H1 (cell line): ENCODE measurements at regions not wholly inside any gene's neighbourhood (a gene's known extent, or its start where the extent isn't known, plus 50 kb on each side); places are given as distances from the start of the nearest gene placed in this dataset.

Experiments
- CTCF ChIA-PET: fragments of 300-600 bp; sonication (Branson Sonifier 250); formaldehyde crosslinking; loops from one replicate; lab custom pipeline; 2021; ENCODE audit not compliant: partially characterized antibody; lab: Charles Lee
- POLR2A ChIA-PET: fragments of 300-600 bp; sonication (Branson Sonifier 250); formaldehyde crosslinking; loops from one replicate; lab custom pipeline; 2021; ENCODE audit warnings: inconsistent platforms; ENCODE audit not compliant: partially characterized antibody; lab: Charles Lee
- DNase-seq, 2 experiments: peaks; one replicate each; pipeline versions ENCODE4 v3.0.0 to v3.0.0-alpha.2; 2010 to 2022; ENCODE audit warnings: low spot score in 2 of 2, low read depth in 1 of 2, mixed read lengths in 1 of 2
- FAIRE-seq: peaks from 2 replicates; lab custom pipeline; 2011; peaks lifted over from hg19 to GRCh38; lab: Jason Lieb, UNC
- H2AFZ ChIP-seq: 2 replicates; pipeline ENCODE4 v1.8.1; 2012; ENCODE audit warnings: low read length, inconsistent platforms
- H2AK5ac ChIP-seq: 2 replicates; pipeline ENCODE4 v1.6.1; 2013; ENCODE audit warnings: low read depth, low read length
- H2BK120ac ChIP-seq: replicated peaks from 2 replicates; pipeline ENCODE3; 2013; ENCODE audit warnings: low read depth, low read length, inconsistent platforms
- H2BK12ac ChIP-seq: 2 replicates; pipeline ENCODE4 v1.6.1; 2013; ENCODE audit warnings: low read depth, low read length
- H2BK15ac ChIP-seq: 2 replicates; pipeline ENCODE4 v1.6.1; 2013; ENCODE audit warnings: low read length
- H2BK20ac ChIP-seq: 2 replicates; pipeline ENCODE4 v1.6.1; 2013; ENCODE audit warnings: low read length
- H2BK5ac ChIP-seq: 2 replicates; pipeline ENCODE4 v1.6.1; 2013; ENCODE audit warnings: low read depth, low read length
- H3K14ac ChIP-seq: 2 replicates; pipeline ENCODE4 v1.6.1; 2013; ENCODE audit warnings: inconsistent platforms; ENCODE audit not compliant: insufficient read length
- H3K18ac ChIP-seq: 2 replicates; pipeline ENCODE4 v1.6.1; 2013; ENCODE audit warnings: low read length; ENCODE audit errors: extremely low read depth
- H3K23ac ChIP-seq: 2 replicates; pipeline ENCODE4 v1.6.1; 2013; ENCODE audit warnings: inconsistent platforms; ENCODE audit not compliant: insufficient read length
- H3K23me2 ChIP-seq: 2 replicates; pipeline ENCODE4 v1.6.1; 2013; ENCODE audit warnings: low read depth, low read length
- H3K27ac ChIP-seq: 2 replicates; pipeline ENCODE4 v1.6.1; 2011; ENCODE audit warnings: low read depth, low read length, inconsistent platforms
- H3K27me3 ChIP-seq, 4 experiments: replicated peaks in 1 of 4; 1 replicate in 1 of 4; 2 replicates in 3 of 4; pipeline versions ENCODE4 v1.6.1 to v1.8.1; 2011 to 2013; ENCODE audit warnings: low read length in 3 of 4, mild to moderate bottlenecking in 3 of 4, inconsistent platforms in 2 of 4, mixed read lengths in 2 of 4, moderate library complexity in 1 of 4; ENCODE audit not compliant: control insufficient read depth in 3 of 4, insufficient read depth in 3 of 4; ENCODE audit errors: extremely low read depth in 1 of 4
- H3K36me3 ChIP-seq, 4 experiments: 2 replicates each; pipeline versions ENCODE4 v1.6.1 to v1.8.1; 2011 to 2013; ENCODE audit warnings: mild to moderate bottlenecking in 4 of 4, low read length in 3 of 4, moderate library complexity in 2 of 4, control low read depth in 1 of 4, inconsistent platforms in 1 of 4; ENCODE audit not compliant: insufficient read depth in 4 of 4, control insufficient read depth in 2 of 4
- H3K4ac ChIP-seq: replicated peaks from 2 replicates; pipeline ENCODE3; 2013; ENCODE audit warnings: low read length, low read depth, mixed read lengths, inconsistent platforms; ENCODE audit not compliant: insufficient read length
- H3K4me1 ChIP-seq, 4 experiments: replicated peaks in 1 of 4; 1 replicate in 1 of 4; 2 replicates in 3 of 4; pipeline versions ENCODE4 v1.6.1 to v1.8.1; 2011 to 2013; ENCODE audit warnings: low read length in 3 of 4, inconsistent platforms in 2 of 4, mixed read lengths in 1 of 4; ENCODE audit not compliant: insufficient read depth in 4 of 4, control insufficient read depth in 3 of 4
- H3K4me2 ChIP-seq, 2 experiments: 2 replicates each; pipeline versions ENCODE4 v1.6.1 to v1.8.1; 2011 to 2013; ENCODE audit warnings: low read depth in 2 of 2, low read length in 2 of 2, control low read depth in 1 of 2, inconsistent platforms in 1 of 2, mild to moderate bottlenecking in 1 of 2; ENCODE audit not compliant: insufficient read depth in 1 of 2
- H3K4me3 ChIP-seq, 4 experiments: fragments of 200-600, 300-600 bp in 1 of 4; sonication (generic), shearing (Covaris generic), sonication (Bioruptor Twin) in 1 of 4; 2 replicates each; pipeline versions ENCODE4 v1.5.1 to v1.8.1; 2011 to 2016; ENCODE audit warnings: low read length in 4 of 4, low read depth in 3 of 4, control low read depth in 2 of 4, inconsistent platforms in 2 of 4, mild to moderate bottlenecking in 2 of 4, mixed read lengths in 1 of 4, moderate library complexity in 1 of 4; ENCODE audit not compliant: insufficient read depth in 2 of 4; ENCODE audit errors: extremely low read depth in 1 of 4
- H3K56ac ChIP-seq: replicated peaks from 2 replicates; pipeline ENCODE3; 2013; ENCODE audit warnings: low read depth, mild to moderate bottlenecking, mixed read lengths, low read length, inconsistent platforms; ENCODE audit not compliant: insufficient read length
- H3K79me1 ChIP-seq: 2 replicates; pipeline ENCODE4 v1.6.1; 2013; ENCODE audit warnings: low read depth, low read length, control low read depth
- H3K79me2 ChIP-seq, 2 experiments: 2 replicates each; pipeline versions ENCODE4 v1.6.1 to v1.8.1; 2012 to 2013; ENCODE audit warnings: low read length in 2 of 2, mild to moderate bottlenecking in 2 of 2, inconsistent platforms in 1 of 2; ENCODE audit not compliant: insufficient read depth in 2 of 2, control insufficient read depth in 1 of 2
- H3K9ac ChIP-seq, 4 experiments: replicated peaks in 1 of 4; 1 replicate in 1 of 4; 2 replicates in 3 of 4; pipeline versions ENCODE4 v1.6.1 to v1.8.1; 2011 to 2013; ENCODE audit warnings: low read depth in 3 of 4, low read length in 3 of 4, control low read depth in 2 of 4, mild to moderate bottlenecking in 2 of 4, moderate library complexity in 2 of 4, inconsistent platforms in 1 of 4; ENCODE audit errors: extremely low read depth in 1 of 4
- H3K9me3 ChIP-seq, 2 experiments: 2 replicates each; pipeline versions ENCODE4 v1.6.1 to v1.8.1; 2012 to 2013; ENCODE audit warnings: mild to moderate bottlenecking in 2 of 2, moderate library complexity in 2 of 2, control low read depth in 1 of 2, inconsistent platforms in 1 of 2, low read depth in 1 of 2, low read length in 1 of 2, mixed read lengths in 1 of 2; ENCODE audit not compliant: insufficient read depth in 2 of 2
- H4K20me1 ChIP-seq, 2 experiments: replicated peaks in 1 of 2; 2 replicates each; pipeline versions ENCODE3 to v1.8.1; 2011 to 2013; ENCODE audit warnings: inconsistent platforms in 2 of 2, low read length in 2 of 2, mild to moderate bottlenecking in 1 of 2; ENCODE audit not compliant: insufficient read depth in 2 of 2, control insufficient read depth in 1 of 2
- H4K5ac ChIP-seq: 2 replicates; pipeline ENCODE4 v1.6.1; 2013; ENCODE audit warnings: low read length, low read depth, mixed read lengths, inconsistent platforms; ENCODE audit not compliant: insufficient read length
- H4K8ac ChIP-seq: 2 replicates; pipeline ENCODE4 v1.8.0; 2013; ENCODE audit warnings: mild to moderate bottlenecking, moderate library complexity, low read length, inconsistent platforms; ENCODE audit not compliant: insufficient read depth; ENCODE audit errors: extremely low read depth
- H4K91ac ChIP-seq: replicated peaks from 2 replicates; pipeline ENCODE3; 2013; ENCODE audit warnings: low read length, mixed read lengths, inconsistent platforms; ENCODE audit not compliant: insufficient read length
- E2F6 ChIP-seq: IDR thresholded peaks from 2 replicates; pipeline ENCODE4 v1.6.1; 2012; ENCODE audit warnings: inconsistent platforms
- KDM5A ChIP-seq: fragments of 200-600 bp; IDR thresholded peaks from 2 replicates; pipeline ENCODE4 v1.7.1; 2012; ENCODE audit warnings: mild to moderate bottlenecking, low read length, inconsistent platforms, mixed read lengths
- TBP ChIP-seq: IDR thresholded peaks from 2 replicates; pipeline ENCODE4 v1.6.1; 2011; ENCODE audit warnings: low read depth, low read length, improper control_type of control experiment
- WGBS, 2 experiments: shearing (Covaris generic) in 1 of 2; methylation state at CpG; one replicate each; pipeline versions ENCODE4 v1.1.6 to v1.1.7; 2013 to 2015; ENCODE audit warnings: low lambda C conversion rate in 2 of 2, mixed read lengths in 2 of 2, inconsistent platforms in 1 of 2, low coverage in 1 of 2, missing lambda C conversion rate in 1 of 2; ENCODE audit not compliant: insufficient replicate concordance in 2 of 2, insufficient coverage in 1 of 2, insufficient read length in 1 of 2; ENCODE audit errors: extremely low coverage in 1 of 2, missing lambda C conversion rate in 1 of 2; 5-methylcytosine and 5-hydroxymethylcytosine counted together
- TF ChIP-seq, protein P1 (sequence below), 3 experiments: IDR thresholded peaks; 1 replicate in 2 of 3; 2 replicates in 1 of 3; pipeline versions ENCODE4 v1.5.1 to v1.6.1; 2011; ENCODE audit warnings: low read length in 3 of 3, mild to moderate bottlenecking in 3 of 3, inconsistent platforms in 2 of 3, low read depth in 1 of 3, moderate library complexity in 1 of 3; ENCODE audit not compliant: insufficient read depth in 1 of 3; ENCODE audit errors: control extremely low read depth in 1 of 3

DNA sequence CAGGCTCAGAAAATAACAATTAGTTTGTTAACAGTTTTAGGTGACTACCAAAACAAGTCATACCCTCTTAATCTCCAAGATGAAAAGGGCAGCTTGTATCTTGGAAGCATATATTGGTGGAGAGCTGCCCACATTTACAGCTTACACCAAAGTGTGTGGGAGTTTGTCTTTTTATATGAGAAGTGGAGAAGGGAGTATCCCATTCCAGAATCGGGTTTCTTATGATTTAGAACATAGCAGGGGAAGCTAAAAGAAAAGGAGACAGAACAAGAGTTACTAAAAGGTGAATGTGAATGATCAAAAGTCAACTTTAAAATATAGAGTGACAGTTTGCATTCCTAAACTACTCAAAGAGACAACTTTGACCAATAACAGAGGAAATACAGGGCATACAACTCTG lies 338.6 kb upstream of the VWC2 start:
- POLR2A ChIA-PET = no interaction called here
- H2BK20ac ChIP-seq = no peak overlapping the region
- H3K79me1 ChIP-seq = no peaks in the 10 kb centered on the region
- no peak overlapping the region for H3K23ac ChIP-seq
- H2BK12ac ChIP-seq = no peak overlapping the region
- no peak overlapping the region for H3K4me2 ChIP-seq
- H2BK120ac ChIP-seq = no peak overlapping the region
- no peak overlapping the region for H4K91ac ChIP-seq
- H3K79me2 ChIP-seq = no peaks in the 10 kb centered on the region
- 87% methylated on average over 1 of the region's 1 CpG; no CpG with 5 or more reads in 1 of the 2 experiments for WGBS, 2 experiments
- no peak overlapping the region for H3K4me3 ChIP-seq
- H3K27ac ChIP-seq = no peak overlapping the region
- no peak overlapping the region for H3K4ac ChIP-seq
- H2AFZ ChIP-seq = no peak overlapping the region
- no peak overlapping the region for H2BK15ac ChIP-seq
- peaks cover 6% of the 10 kb centered on the region for H3K23me2 ChIP-seq
- H3K14ac ChIP-seq = no peak overlapping the region
- DNase-seq (no peak), FAIRE-seq (no peak)
- no peak overlapping the region for H3K18ac ChIP-seq
- H3K36me3 ChIP-seq = no peaks in the 10 kb centered on the region
- H2BK5ac ChIP-seq = no peak overlapping the region
- H4K5ac ChIP-seq = no peak overlapping the region
- H4K20me1 ChIP-seq = peaks cover 0 to 3% of the 10 kb centered on the region in 2 experiments
- TF ChIP-seq E2F6 (no peak), KDM5A (no peak), TBP (no peak)
- TF ChIP-seq, protein P1, sequence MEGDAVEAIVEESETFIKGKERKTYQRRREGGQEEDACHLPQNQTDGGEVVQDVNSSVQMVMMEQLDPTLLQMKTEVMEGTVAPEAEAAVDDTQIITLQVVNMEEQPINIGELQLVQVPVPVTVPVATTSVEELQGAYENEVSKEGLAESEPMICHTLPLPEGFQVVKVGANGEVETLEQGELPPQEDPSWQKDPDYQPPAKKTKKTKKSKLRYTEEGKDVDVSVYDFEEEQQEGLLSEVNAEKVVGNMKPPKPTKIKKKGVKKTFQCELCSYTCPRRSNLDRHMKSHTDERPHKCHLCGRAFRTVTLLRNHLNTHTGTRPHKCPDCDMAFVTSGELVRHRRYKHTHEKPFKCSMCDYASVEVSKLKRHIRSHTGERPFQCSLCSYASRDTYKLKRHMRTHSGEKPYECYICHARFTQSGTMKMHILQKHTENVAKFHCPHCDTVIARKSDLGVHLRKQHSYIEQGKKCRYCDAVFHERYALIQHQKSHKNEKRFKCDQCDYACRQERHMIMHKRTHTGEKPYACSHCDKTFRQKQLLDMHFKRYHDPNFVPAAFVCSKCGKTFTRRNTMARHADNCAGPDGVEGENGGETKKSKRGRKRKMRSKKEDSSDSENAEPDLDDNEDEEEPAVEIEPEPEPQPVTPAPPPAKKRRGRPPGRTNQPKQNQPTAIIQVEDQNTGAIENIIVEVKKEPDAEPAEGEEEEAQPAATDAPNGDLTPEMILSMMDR (IDR thresholded peaks at IDR 0.05; ENCODE audit: control extremely low read depth in 1 of 3, insufficient read depth in 1 of 3, low read depth in 1 of 3, low read length in 3 of 3) = no peak
- no peak overlapping the region for H3K56ac ChIP-seq
- H3K4me1 ChIP-seq = no peaks in the 10 kb centered on the region
- H2AK5ac ChIP-seq = no peak overlapping the region
- no peaks in the 10 kb centered on the region for H3K9me3 ChIP-seq
- CTCF ChIA-PET = no interaction called here
- H4K8ac ChIP-seq = no peak overlapping the region
- no peak overlapping the region; a peak in 1 of 7 replicates for H3K9ac ChIP-seq
- no peaks in the 10 kb centered on the region for H3K27me3 ChIP-seq
